HUDEP-2 (cell line): ENCODE measurements at regions not wholly inside any gene's neighbourhood (a gene's known extent, or its start where the extent isn't known, plus 50 kb on each side); places are given as distances from the start of the nearest gene placed in this dataset.

Source experiments
- DNase-seq, 76 experiments: peaks; one replicate each; lab custom pipeline; 2025; ENCODE audit not compliant: unreplicated experiment in 76 of 76; lab: John Stamatoyannopoulos, UW

DNA sequence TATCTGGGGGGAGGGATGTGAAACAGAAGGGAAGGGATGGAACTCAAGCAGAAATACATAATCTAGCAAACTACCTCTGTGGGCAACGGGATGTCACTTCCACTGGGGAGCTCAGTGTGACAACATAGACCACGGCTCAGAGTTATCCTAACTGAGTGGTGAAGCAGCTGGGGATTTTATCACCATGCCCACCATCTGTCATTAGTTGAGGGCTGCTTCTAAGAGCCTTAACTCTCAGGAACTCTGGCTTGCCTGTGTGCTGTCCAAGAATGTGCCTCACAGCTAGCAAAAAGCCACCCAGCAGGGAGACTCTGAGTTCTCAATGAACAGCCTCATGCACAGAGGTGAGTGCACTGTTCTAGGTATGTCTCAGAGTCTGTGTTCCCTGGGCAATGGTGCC lies 90.6 kb upstream of the CXCL14 start:
- DNase-seq, result no peak

- no peak for DNase-seq
Observed at GRCh38 chr5:135667673-135668072, 88.9 kb upstream of the CXCL14 start.

DNA sequence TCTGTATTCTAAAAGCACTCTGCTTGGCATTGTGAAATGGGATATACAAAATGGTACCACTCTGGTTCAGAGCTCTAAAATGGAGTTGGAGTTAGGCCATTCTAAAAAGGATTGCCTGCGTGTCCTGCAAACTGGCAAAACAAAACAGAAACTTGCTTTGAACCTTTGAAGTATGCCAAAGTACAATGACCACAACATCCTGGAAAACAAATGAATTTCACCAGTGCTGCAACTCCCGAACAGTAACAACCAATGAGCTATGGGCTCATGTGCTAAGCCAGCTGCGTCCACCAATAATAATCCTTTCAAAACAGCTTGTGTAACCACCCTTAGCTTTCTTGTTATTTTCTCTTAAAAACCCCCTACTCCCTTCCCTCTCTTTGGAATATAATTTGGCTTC lies 88.4 kb upstream of the CXCL14 start:
- DNase-seq, result no peak

DNA sequence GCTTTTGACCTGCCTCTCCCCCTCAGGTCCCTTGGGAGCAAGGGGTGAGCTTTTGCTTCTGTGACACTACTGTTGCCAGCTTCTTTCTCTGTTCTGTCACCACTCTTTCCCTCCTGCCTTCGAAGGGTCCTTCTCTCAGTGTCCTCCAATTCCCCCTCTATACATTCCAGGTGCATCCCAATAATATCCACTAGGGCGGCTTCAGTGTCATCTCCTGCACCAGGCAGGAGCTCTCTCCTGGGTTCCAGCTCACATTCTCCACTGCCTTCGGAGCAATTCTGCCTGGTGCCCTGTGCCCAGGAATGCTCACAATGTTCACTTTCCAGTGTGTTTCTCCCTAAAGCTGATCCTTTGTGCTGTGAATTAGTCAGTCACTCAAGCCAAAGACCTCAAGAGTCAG lies 83.9 kb upstream of the CXCL14 start:
- DNase-seq, result no peak

- DNase-seq, result no peak
Observed at GRCh38 chr5:135662061-135662481, 83.3 kb upstream of the CXCL14 start.

DNA sequence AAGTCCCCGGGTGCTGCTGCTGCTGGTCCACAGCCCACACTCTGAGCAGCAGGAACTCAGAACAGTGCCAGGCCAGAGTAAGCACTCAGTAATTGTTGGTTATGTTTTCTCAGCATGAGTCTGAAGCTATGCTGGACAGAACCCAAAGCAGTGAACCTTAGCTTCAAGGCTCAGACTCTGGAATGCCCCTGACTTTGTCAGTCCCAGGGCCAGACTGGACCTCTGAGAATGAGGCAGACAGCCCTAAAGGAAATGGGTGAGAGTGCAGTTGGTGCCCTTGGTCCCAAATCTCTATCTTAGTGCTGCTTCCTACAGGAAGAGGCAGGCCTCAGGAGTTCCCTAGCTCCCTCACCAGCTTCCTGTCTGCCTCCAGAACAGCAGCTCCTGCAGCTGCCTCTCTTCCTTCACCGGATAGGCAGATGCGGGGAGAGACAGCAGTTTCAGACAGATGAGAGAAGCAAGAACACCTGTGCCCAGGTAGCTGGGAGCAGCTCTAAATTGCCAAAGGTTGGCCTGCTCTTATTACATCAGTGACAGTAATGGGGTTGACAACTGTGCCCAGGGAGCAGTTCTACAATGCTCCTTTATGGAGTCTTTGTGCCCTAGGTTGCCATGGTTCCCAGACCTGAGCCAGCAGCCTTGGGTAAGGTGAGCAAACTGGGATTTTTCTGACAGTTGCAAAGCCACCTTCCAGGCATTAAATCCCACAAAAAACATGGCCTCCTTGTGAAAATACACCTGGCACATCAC lies 82.2 kb upstream of the CXCL14 start:
- DNase-seq, result no peak

- DNase-seq, result no peak
Observed at GRCh38 chr5:135657536-135658305, 78.9 kb upstream of the CXCL14 start.

- no peak for DNase-seq
Observed at GRCh38 chr5:135655468-135655815, 76.7 kb upstream of the CXCL14 start.

DNA sequence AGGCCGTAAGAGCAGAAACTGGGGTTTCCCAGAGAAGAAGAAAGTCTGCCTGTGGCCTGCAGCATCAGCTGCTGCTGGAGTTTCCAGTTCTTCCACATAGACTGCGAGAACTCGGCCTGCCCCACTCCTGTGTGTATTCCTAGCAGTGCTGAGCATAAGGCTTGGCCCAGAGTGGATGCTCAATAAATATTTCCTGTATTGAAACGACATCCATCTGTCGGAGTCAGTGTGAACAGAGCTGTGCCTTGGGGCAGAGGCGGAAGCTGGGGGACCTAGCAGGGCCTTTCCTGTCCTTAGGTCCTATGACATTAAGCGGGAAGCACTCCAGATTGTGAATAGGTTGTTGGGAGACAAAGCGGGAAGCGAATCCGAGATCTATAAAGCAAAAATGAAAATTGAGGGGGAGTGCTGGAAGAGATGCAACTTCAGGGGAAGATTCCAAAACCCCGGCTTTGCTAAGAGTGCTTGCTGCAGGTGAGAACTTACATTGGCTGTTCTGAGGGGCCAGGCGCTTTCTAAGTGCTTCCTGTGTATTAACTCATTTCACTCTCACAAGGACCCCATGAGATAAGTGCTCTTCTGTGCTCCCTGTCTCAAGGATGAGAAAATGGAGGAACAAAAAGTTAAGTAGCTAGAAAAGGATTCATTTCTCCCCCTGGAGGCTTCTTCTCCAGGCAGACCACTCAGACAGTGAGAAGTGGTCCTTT lies 76.1 kb upstream of the CXCL14 start:
- DNase-seq, result no peak

DNA sequence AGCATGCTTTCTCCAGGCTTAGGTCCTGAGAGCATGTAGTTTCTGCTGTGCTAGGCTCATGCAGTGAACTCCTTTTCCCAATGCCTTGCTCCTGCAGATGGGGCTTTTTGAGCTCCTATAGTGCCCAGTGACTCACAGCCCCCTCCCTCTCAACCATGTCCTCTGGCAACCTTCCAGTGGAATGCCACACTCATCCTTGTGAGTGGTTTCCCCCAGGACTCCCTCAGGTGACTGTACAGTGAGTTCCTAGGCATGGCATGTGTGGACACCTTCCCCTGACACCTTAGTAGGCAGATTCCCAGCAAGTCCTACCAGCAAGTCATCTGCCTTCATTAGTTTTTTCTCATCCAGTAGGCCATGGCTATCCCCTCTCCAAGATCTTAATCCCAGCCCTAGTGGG lies 72.4 kb upstream of the CXCL14 start:
- no peak for DNase-seq

- no peak for DNase-seq
Observed at GRCh38 chr5:135650081-135650480, 71.3 kb upstream of the CXCL14 start.

DNA sequence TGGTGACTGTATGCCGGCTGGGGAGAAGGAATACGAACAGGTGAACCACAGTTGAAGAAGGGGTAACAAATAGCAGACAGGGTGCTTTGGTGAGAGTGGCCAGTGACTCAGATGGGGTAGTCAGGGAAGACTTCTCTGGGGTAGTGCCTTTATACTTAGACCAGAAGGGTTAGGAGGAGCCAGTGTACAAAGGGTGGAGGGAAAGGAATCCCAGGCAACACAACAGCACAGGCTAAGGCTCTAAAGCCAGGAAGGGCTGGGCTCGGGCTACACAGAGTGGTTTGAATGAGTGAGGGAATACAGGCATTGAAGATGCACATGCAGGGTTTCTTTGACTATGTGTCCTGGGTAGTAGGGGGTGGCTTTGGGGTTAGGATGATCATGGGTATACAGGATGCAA lies 70.6 kb upstream of the CXCL14 start:
- DNase-seq, result no peak

DNA sequence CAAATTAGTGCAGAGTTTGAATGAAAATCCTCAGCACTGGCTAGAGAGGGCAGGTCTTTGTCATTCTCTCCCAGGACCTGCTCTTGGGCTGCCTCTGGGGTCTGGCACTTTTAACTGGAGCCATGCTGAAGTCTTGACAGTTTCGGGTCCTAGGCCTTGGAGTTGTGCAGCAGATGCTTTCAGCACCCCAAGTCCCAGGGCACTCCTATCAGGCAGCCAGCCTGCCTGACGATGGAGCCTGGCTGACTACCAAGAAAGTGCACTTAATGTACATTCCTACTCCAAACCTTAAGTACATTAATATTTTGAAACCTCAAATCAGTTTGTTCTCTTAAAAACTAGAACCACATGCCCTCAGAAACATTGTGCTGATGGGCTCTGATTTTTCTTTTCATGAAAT lies 69.3 kb upstream of the CXCL14 start:
- DNase-seq, result no peak

GRCh38 chr5:135645336-135646180 lies 66.8 kb upstream of the CXCL14 start:
- DNase-seq, result no peak

GRCh38 chr5:135644816-135645215 lies 66.0 kb upstream of the CXCL14 start:
- DNase-seq, result no peak

DNA sequence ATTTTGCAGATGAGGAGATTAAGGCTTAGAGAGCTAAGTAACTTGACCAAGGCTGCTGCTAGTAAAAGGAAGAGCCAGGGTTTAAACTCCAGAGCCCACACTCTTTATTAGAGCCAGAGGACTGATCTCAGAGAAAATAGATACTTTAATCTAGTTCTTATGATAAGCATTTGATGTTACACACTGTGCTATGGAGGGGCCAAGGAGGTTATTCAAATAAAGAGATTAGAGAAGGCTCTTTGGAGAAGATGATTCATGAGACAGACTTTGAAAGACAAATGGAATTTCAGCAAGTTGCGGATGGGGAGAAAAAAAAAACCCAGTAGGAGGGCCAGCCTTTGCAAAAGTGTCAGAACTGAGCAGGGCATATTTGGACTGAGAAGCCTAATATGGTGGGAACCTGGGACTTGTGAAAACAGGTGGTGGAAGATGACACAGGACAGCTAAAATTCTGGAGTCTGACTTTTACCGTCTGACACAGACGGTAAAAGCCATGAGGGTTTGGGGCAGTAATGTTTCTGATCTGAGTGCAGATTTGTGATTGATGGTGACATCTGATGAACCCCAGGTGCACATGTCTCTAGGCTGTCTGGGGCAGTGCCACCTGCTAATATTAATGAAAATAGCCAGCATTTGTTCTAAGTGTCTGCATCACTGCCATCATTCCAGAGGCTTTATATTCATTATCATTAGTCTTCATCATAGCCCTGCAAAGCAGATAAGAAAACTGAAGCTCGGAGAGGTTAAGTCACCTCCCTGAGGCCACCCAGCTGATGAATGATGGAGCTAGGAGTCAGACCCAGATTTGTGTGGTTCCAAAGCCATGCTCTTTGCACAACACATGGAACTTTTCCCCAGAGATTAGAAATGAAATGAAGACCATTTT lies 65.3 kb upstream of the CXCL14 start:
- no peak for DNase-seq

- DNase-seq, result no peak
Observed at GRCh38 chr5:135642934-135643333, 64.1 kb upstream of the CXCL14 start.

GRCh38 chr5:135642488-135642870 lies 63.7 kb upstream of the CXCL14 start:
- no peak for DNase-seq

- DNase-seq, result no peak
Observed at GRCh38 chr5:135641734-135642487, 63.1 kb upstream of the CXCL14 start.
